ENCODE measurements at regions not wholly inside any gene's neighbourhood (a gene's known extent, or its start where the extent isn't known, plus 50 kb on each side); places are given as distances from the start of the nearest gene placed in this dataset.

DNA sequence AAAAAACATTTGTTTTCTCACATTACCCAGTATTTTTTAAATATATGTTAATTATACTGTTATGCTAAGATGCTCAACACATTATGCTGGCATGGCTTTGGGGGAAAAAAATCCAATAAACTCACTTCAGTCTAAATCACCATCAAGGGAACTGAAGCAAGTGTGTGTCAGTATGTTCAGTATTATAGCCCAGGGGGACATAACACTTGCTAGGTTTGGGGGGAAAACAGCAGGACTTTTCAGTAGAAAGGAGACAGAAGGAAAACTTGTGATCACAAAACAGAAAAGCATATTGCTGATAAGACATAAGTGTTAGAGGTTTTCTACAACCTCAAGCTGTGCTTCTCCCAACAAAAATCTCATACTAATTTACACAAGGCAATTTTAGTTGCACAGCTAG, 1759.9 kb upstream of the PCDH20 start:
- H3K27ac ChIP-seq (ENCODE audit: low read depth, low read length): no peak overlapping the region
- H3K4me3 ChIP-seq (ENCODE audit: low read depth, low read length): no peak overlapping the region
- no peak for DNase-seq (ENCODE audit: low read depth, low spot score)
- H3K27me3 ChIP-seq (ENCODE audit: control insufficient read depth, insufficient read depth, low read length): no peaks in the 10 kb centered on the region
- ChIA-PET POLR2A (no interaction called here), CTCF (no interaction called here)
- H3K9me3 ChIP-seq (ENCODE audit: control insufficient read depth, insufficient read depth, low read length): no peaks in the 10 kb centered on the region
- no peak for TF ChIP-seq CTCF (IDR thresholded peaks at IDR 0.05; ENCODE audit: low read depth, low read length)

GRCh38 chr13:63167699-63168337, 1752.2 kb upstream of the PCDH20 start:
- CTCF ChIA-PET: no interaction called here
- POLR2A ChIA-PET: no interaction called here
- Histone ChIP-seq H3K4me3 (ENCODE audit: low read depth, low read length) (no peak overlapping the region), H3K9me3 (ENCODE audit: control insufficient read depth, insufficient read depth, low read length) (no peaks in the 10 kb centered on the region), H3K27me3 (ENCODE audit: control insufficient read depth, insufficient read depth, low read length) (no peaks in the 10 kb centered on the region), H3K27ac (ENCODE audit: low read depth, low read length) (no peak overlapping the region)
- TF ChIP-seq CTCF (IDR thresholded peaks at IDR 0.05; ENCODE audit: low read depth, low read length): no peak
- DNase-seq (ENCODE audit: low read depth, low spot score): no peak

- POLR2A ChIA-PET: no interaction called here
- Histone ChIP-seq H3K27me3 (ENCODE audit: control insufficient read depth, insufficient read depth, low read length) (no peaks in the 10 kb centered on the region), H3K27ac (ENCODE audit: low read depth, low read length) (no peak overlapping the region), H3K9me3 (ENCODE audit: control insufficient read depth, insufficient read depth, low read length) (no peaks in the 10 kb centered on the region), H3K4me3 (ENCODE audit: low read depth, low read length) (no peak overlapping the region)
- no peak for TF ChIP-seq CTCF (IDR thresholded peaks at IDR 0.05; ENCODE audit: low read depth, low read length)
- CTCF ChIA-PET: no interaction called here
- no peak for DNase-seq (ENCODE audit: low read depth, low spot score)
Observed at GRCh38 chr13:63166345-63166744, 1750.7 kb upstream of the PCDH20 start.

GRCh38 chr13:63163903-63164302, 1748.3 kb upstream of the PCDH20 start:
- H3K4me3 ChIP-seq (ENCODE audit: low read depth, low read length): no peak overlapping the region
- CTCF ChIA-PET: no interaction called here
- H3K27me3 ChIP-seq (ENCODE audit: control insufficient read depth, insufficient read depth, low read length): no peaks in the 10 kb centered on the region
- no peaks in the 10 kb centered on the region for H3K9me3 ChIP-seq (ENCODE audit: control insufficient read depth, insufficient read depth, low read length)
- DNase-seq (ENCODE audit: low read depth, low spot score): no peak
- TF ChIP-seq CTCF (IDR thresholded peaks at IDR 0.05; ENCODE audit: low read depth, low read length): no peak
- POLR2A ChIA-PET: no interaction called here
- H3K27ac ChIP-seq (ENCODE audit: low read depth, low read length): no peak overlapping the region

- no peaks in the 10 kb centered on the region for H3K27me3 ChIP-seq (ENCODE audit: control insufficient read depth, insufficient read depth, low read length)
- CTCF ChIA-PET: interaction anchor here (0.7 kb wide), 1 partner anchor 17 kb away, joined by 3 read pairs; no protein-coding TSS in a partner anchor
- TF ChIP-seq CTCF (IDR thresholded peaks at IDR 0.05; ENCODE audit: low read depth, low read length): no peak
- no peaks in the 10 kb centered on the region for H3K9me3 ChIP-seq (ENCODE audit: control insufficient read depth, insufficient read depth, low read length)
- POLR2A ChIA-PET: no interaction called here
- no peak overlapping the region for H3K4me3 ChIP-seq (ENCODE audit: low read depth, low read length)
- H3K27ac ChIP-seq (ENCODE audit: low read depth, low read length): no peak overlapping the region
- no peak for DNase-seq (ENCODE audit: low read depth, low spot score)
Observed at GRCh38 chr13:63161219-63161618, 1745.6 kb upstream of the PCDH20 start.

Data from AG04450 (cell line).